Astrocyte of the cerebellum (primary cell): ENCODE measurements at regions not wholly inside any gene's neighbourhood (a gene's known extent, or its start where the extent isn't known, plus 50 kb on each side); places are given as distances from the start of the nearest gene placed in this dataset.

Source experiments
- DNase-seq: peaks from one replicate; pipeline ENCODE4 v3.0.0-alpha.2; 2011; ENCODE audit warnings: low read depth
- H3K4me3 ChIP-seq: 2 replicates; pipeline ENCODE4 v1.5.1; 2011; ENCODE audit warnings: mild to moderate bottlenecking, low read depth, low read length, moderate library complexity
- CTCF ChIP-seq: IDR thresholded peaks from 2 replicates; pipeline ENCODE4 v1.5.1; 2012; ENCODE audit warnings: low read length, low read depth, moderate library complexity, mild to moderate bottlenecking; ENCODE audit errors: missing control alignments
- in situ Hi-C: cut with HindIII; loops from 2 replicates; pipeline ENCODE4 v1.10.0; 2017; ENCODE audit warnings: low sequenced_read_pairs

- no peak for TF ChIP-seq CTCF
- in situ Hi-C loops: no loop called here
- no peak overlapping the region for H3K4me3 ChIP-seq
- no peak for DNase-seq
Measured at GRCh38 chr2:120466704-120467054, 120.7 kb downstream of the INHBB start.

GRCh38 chr2:120468136-120468535 lies 122.2 kb downstream of the INHBB start:
- in situ Hi-C loops: no loop called here
- TF ChIP-seq CTCF: no peak
- DNase-seq: no peak
- no peak overlapping the region for H3K4me3 ChIP-seq

GRCh38 chr2:120469426-120469825 lies 123.5 kb downstream of the INHBB start:
- in situ Hi-C loops: no loop called here
- no peak overlapping the region for H3K4me3 ChIP-seq
- no peak for TF ChIP-seq CTCF
- no peak for DNase-seq

GRCh38 chr2:120470041-120470965 lies 124.4 kb downstream of the INHBB start:
- in situ Hi-C loops: loop anchor here (5.0 kb wide), 2 partner anchors 68 to 77 kb away; no protein-coding TSS in a partner anchor
- TF ChIP-seq CTCF: no peak
- H3K4me3 ChIP-seq: no peak overlapping the region
- DNase-seq: peak; percentile 65

- in situ Hi-C loops: loop anchor here (5.0 kb wide), 2 partner anchors 69 to 76 kb away; no protein-coding TSS in a partner anchor
- DNase-seq: no peak
- H3K4me3 ChIP-seq: no peak overlapping the region
- no peak for TF ChIP-seq CTCF
Measured at GRCh38 chr2:120471166-120471565, 125.2 kb downstream of the INHBB start.

- H3K4me3 ChIP-seq: no peak overlapping the region
- in situ Hi-C loops: loop anchor here (5.0 kb wide), 2 partner anchors 70 to 75 kb away; no protein-coding TSS in a partner anchor
- no peak for TF ChIP-seq CTCF
- no peak for DNase-seq
Measured at GRCh38 chr2:120472031-120472430, 126.1 kb downstream of the INHBB start.
